Fibroblast of villous mesenchyme (primary cell): ENCODE measurements at regions not wholly inside any gene's neighbourhood (a gene's known extent, or its start where the extent isn't known, plus 50 kb on each side); places are given as distances from the start of the nearest gene placed in this dataset.

Experiments used
- DNase-seq: peaks from one replicate; pipeline ENCODE4 v3.0.0-alpha.2; 2010; ENCODE audit warnings: low read depth
- H3K4me3 ChIP-seq: 2 replicates; pipeline ENCODE4 v1.5.1; 2011; ENCODE audit warnings: low read depth, mild to moderate bottlenecking, low read length
- CTCF ChIP-seq: IDR thresholded peaks from 2 replicates; pipeline ENCODE4 v1.5.1; 2012; ENCODE audit warnings: low read depth, mild to moderate bottlenecking, low read length; ENCODE audit not compliant: insufficient read depth

GRCh38 chr6:163850874-163851273, 436.4 kb downstream of the QKI start:
- no peak overlapping the region for H3K4me3 ChIP-seq
- no peak for TF ChIP-seq CTCF
- DNase-seq, result no peak

GRCh38 chr6:163844761-163845160, 430.2 kb downstream of the QKI start:
- DNase-seq, result no peak
- H3K4me3 ChIP-seq, result no peak overlapping the region
- TF ChIP-seq CTCF, result no peak

- no peak for TF ChIP-seq CTCF
- no peak for DNase-seq
- H3K4me3 ChIP-seq, result no peak overlapping the region
Measured at GRCh38 chr6:163844357-163844756, 429.8 kb downstream of the QKI start.

- H3K4me3 ChIP-seq, result no peak overlapping the region
- TF ChIP-seq CTCF, result no peak
- DNase-seq, result no peak
Measured at GRCh38 chr6:163843218-163843617, 428.7 kb downstream of the QKI start.

- TF ChIP-seq CTCF, result no peak
- no peak overlapping the region for H3K4me3 ChIP-seq
- no peak for DNase-seq
Measured at GRCh38 chr6:163842467-163842866, 427.9 kb downstream of the QKI start.

GRCh38 chr6:163841733-163842132, 427.2 kb downstream of the QKI start:
- TF ChIP-seq CTCF, result no peak
- no peak overlapping the region for H3K4me3 ChIP-seq
- no peak for DNase-seq

GRCh38 chr6:163841326-163841725, 426.8 kb downstream of the QKI start:
- no peak for TF ChIP-seq CTCF
- no peak for DNase-seq
- H3K4me3 ChIP-seq, result no peak overlapping the region
